K562 (cell line): ENCODE measurements at regions not wholly inside any gene's neighbourhood (a gene's known extent, or its start where the extent isn't known, plus 50 kb on each side); places are given as distances from the start of the nearest gene placed in this dataset.

Experiments used
- ATAC-seq: fragments of 200-7000 bp; cut with Tn5 transposase; 3 replicates; pipeline ENCODE4 v1.9.1; 2020; ENCODE audit warnings: moderate library complexity
- BruUV-seq: library from RNA; stranded (reverse); fragments of 400-500 nt; replicated peaks from 2 replicates; lab custom pipeline; 2021; lab: Mats Ljungman, UMichigan
- CTCF ChIA-PET: fragments of 300-600 bp; formaldehyde crosslinking; extraction: SDS; loops from one replicate; lab custom pipeline; 2021; ENCODE audit warnings: low intra/inter-chr PET ratio; lab: Yijun Ruan, JAX
- POLR2A ChIA-PET: fragments of 300-600, 350-650 bp; sonication (Branson Sonifier 250); formaldehyde crosslinking; extraction: SDS; loops from one replicate; lab custom pipeline; 2021; ENCODE audit warnings: antibody characterized with exemption, inconsistent platforms; lab: Yijun Ruan, JAX
- DNase-seq, 4 experiments: peaks; one replicate each; pipeline versions ENCODE4 v3.0.0 to v3.0.0-alpha.2; 2011 to 2018; ENCODE audit warnings: low spot score in 3 of 4, mixed read lengths in 3 of 4; ENCODE audit errors: extremely low read depth in 1 of 4
- FAIRE-seq: peaks from 2 replicates; lab custom pipeline; 2011; peaks lifted over from hg19 to GRCh38; lab: Jason Lieb, UNC
- H2AFZ ChIP-seq: 2 replicates; pipeline ENCODE4 v1.6.0; 2011; ENCODE audit warnings: low read depth, low read length, control low read depth, inconsistent platforms
- H3K27ac ChIP-seq: fragments of 200-600 bp; 3 replicates; pipeline ENCODE4 v1.8.0; 2011; ENCODE audit warnings: low read depth, mild to moderate bottlenecking, control low read depth, inconsistent platforms, low read length, moderate library complexity, mixed read lengths; ENCODE audit errors: extremely low read depth
- H3K27me3 ChIP-seq, 2 experiments: fragments of 300-600 bp in 1 of 2; 2 replicates in 1 of 2; 3 replicates in 1 of 2; pipeline versions ENCODE4 v1.6.0 to v1.8.0; 2011; ENCODE audit warnings: inconsistent platforms in 2 of 2, low read length in 2 of 2, mild to moderate bottlenecking in 1 of 2, mixed read lengths in 1 of 2, moderate library complexity in 1 of 2; ENCODE audit not compliant: control insufficient read depth in 2 of 2, insufficient read depth in 2 of 2
- H3K36me3 ChIP-seq: fragments of 300-600 bp; 3 replicates; pipeline ENCODE4 v1.8.0; 2011; ENCODE audit warnings: mild to moderate bottlenecking, low read length, inconsistent platforms; ENCODE audit not compliant: control insufficient read depth, insufficient read depth
- H3K4me1 ChIP-seq, 2 experiments: fragments of 200-600 bp in 1 of 2; replicated peaks in 1 of 2; 2 replicates in 1 of 2; 3 replicates in 1 of 2; pipeline versions ENCODE4 v1.5.1 to v1.8.0; 2011; ENCODE audit warnings: inconsistent platforms in 2 of 2, low read length in 2 of 2, mild to moderate bottlenecking in 1 of 2, mixed read lengths in 1 of 2, moderate library complexity in 1 of 2; ENCODE audit not compliant: control insufficient read depth in 2 of 2, insufficient read depth in 2 of 2
- H3K4me2 ChIP-seq: 2 replicates; pipeline ENCODE4 v1.6.1; 2011; ENCODE audit warnings: low read length, control low read depth, inconsistent platforms, mixed read lengths; ENCODE audit not compliant: insufficient read depth
- H3K4me3 ChIP-seq: fragments of 200-600 bp; sonication (generic), shearing (Covaris generic); 2 replicates; pipeline ENCODE4 v1.5.1; 2016; ENCODE audit warnings: control low read depth, inconsistent platforms
- H3K79me2 ChIP-seq: fragments of 200-600 bp; 3 replicates; pipeline ENCODE4 v1.8.0; 2011; ENCODE audit warnings: low read length, inconsistent platforms; ENCODE audit not compliant: control insufficient read depth, insufficient read depth
- H3K9ac ChIP-seq, 2 experiments: 2 replicates each; pipeline versions ENCODE4 v1.6.0 to v1.6.1; 2011; ENCODE audit warnings: low read depth in 2 of 2, low read length in 2 of 2, control low read depth in 1 of 2, inconsistent platforms in 1 of 2, mild to moderate bottlenecking in 1 of 2, mixed read lengths in 1 of 2; ENCODE audit not compliant: insufficient read depth in 1 of 2
- H3K9me1 ChIP-seq: one replicate; pipeline ENCODE4 v1.6.0; 2011; ENCODE audit warnings: inconsistent platforms, mild to moderate bottlenecking, low read length, moderate library complexity; ENCODE audit not compliant: control insufficient read depth, insufficient read depth
- H3K9me3 ChIP-seq: replicated peaks from 2 replicates; pipeline ENCODE4 v1.5.1; 2011; ENCODE audit warnings: low read depth, low read length, inconsistent platforms; ENCODE audit not compliant: control insufficient read depth, insufficient read depth
- H4K20me1 ChIP-seq: replicated peaks from 2 replicates; pipeline ENCODE4 v1.6.1; 2011; ENCODE audit warnings: low read length, inconsistent platforms, mixed read lengths; ENCODE audit not compliant: control insufficient read depth, insufficient read depth
- HEY1 ChIP-seq: fragments of 250-450 bp; sonication (Bioruptor Pico); IDR thresholded peaks from 2 replicates; pipeline ENCODE4 v1.5.0; 2020; ENCODE audit warnings: mild to moderate bottlenecking, moderate library complexity, borderline replicate concordance
- NCOR1 ChIP-seq: fragments of 450-650 bp; IDR thresholded peaks from 2 replicates; pipeline ENCODE4 v1.6.1; 2016; ENCODE audit warnings: mild to moderate bottlenecking, moderate library complexity
- SNIP1 ChIP-seq: fragments of 450-650 bp; IDR thresholded peaks from 2 replicates; pipeline ENCODE4 v1.7.1; 2017; ENCODE audit warnings: low read depth, mild to moderate bottlenecking
- STAG1 ChIP-seq: sonication (generic); formaldehyde crosslinking; IDR thresholded peaks from 2 replicates; pipeline ENCODE4 v1.5.0; 2020; ENCODE audit warnings: missing genetic modification reagents, borderline replicate concordance
- TEAD4 ChIP-seq, 2 experiments: sonication (generic) in 1 of 2; formaldehyde crosslinking in 1 of 2; IDR thresholded peaks; 2 replicates each; pipeline versions ENCODE4 v1.6.1 to v1.8.0; 2012 to 2022; ENCODE audit warnings: borderline replicate concordance in 1 of 2, inconsistent platforms in 1 of 2, low read length in 1 of 2, mild to moderate bottlenecking in 1 of 2, missing genetic modification reagents in 1 of 2
- TRIM28 ChIP-seq: fragments of 450-650 bp; IDR thresholded peaks from 2 replicates; pipeline ENCODE4 v1.6.1; 2017
- TSC22D4 ChIP-seq: fragments of 450-650 bp; IDR thresholded peaks from 2 replicates; pipeline ENCODE4 v1.6.1; 2016; ENCODE audit warnings: missing genetic modification characterization, missing biosample characterization, control low read depth
- ZKSCAN3 ChIP-seq: fragments of 250-450 bp; sonication (Bioruptor Pico); IDR thresholded peaks from 2 replicates; pipeline ENCODE4 v1.4.0; 2020
- ZNF830 ChIP-seq: fragments of 250-450 bp; sonication (Bioruptor Pico); IDR thresholded peaks from 2 replicates; pipeline ENCODE4 v1.5.0; 2021; ENCODE audit warnings: mild to moderate bottlenecking
- WGBS: fragments of 100-300 bp; shearing (Covaris generic); methylation state at CpG from one replicate; pipeline ENCODE4 v1.1.6; 2016; ENCODE audit warnings: low coverage, mixed read lengths; ENCODE audit not compliant: insufficient coverage; ENCODE audit errors: missing lambda C conversion rate; 5-methylcytosine and 5-hydroxymethylcytosine counted together
- in situ Hi-C: fragments of 300-500 bp; cut with MboI; formaldehyde crosslinking; loops from 4 replicates; pipeline ENCODE4 v1.15.0; 2018; ENCODE audit warnings: inconsistent platforms, mixed read lengths
- intact Hi-C: fragments of 100-400 bp; cut with micrococcal nuclease; formaldehyde crosslinking; loops from 2 replicates; pipeline ENCODE4 v1.14.2; 2022
- TF ChIP-seq, protein P1 (sequence below): IDR thresholded peaks from 2 replicates; pipeline ENCODE4 v1.6.1; 2011; ENCODE audit warnings: borderline replicate concordance, low read depth, mild to moderate bottlenecking, moderate library complexity, low read length; ENCODE audit not compliant: insufficient read depth, poor library complexity, severe bottlenecking
- TF ChIP-seq, protein P2 (sequence below): conservative IDR thresholded peaks from 2 replicates; pipeline ENCODE4 v1.6.1; 2011; ENCODE audit warnings: low read depth, mild to moderate bottlenecking, low read length; ENCODE audit not compliant: control insufficient read depth

DNA sequence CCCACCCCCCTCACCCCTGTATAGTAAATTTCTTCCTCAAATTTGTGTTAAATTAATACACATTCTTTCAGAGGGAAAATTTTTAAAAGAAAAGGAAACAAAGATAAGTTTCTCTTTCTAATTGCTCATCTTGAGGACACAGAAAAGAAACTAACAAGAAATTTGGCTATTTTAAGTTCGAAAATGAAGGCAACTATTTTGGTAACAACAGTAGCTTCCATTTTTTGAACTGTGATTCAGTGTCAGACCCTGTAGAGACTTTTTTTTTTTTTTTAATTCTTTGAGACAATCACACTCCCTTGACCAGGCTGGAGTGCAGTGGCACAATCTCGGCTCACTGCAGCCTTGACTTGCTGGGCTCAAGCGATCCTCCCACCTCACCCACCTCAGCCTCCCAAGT, 194.9 kb downstream of the SS18 start:
- BruUV-seq: no TSS peak
- in situ Hi-C loops (no loop called here), intact Hi-C loops (loop anchor here (5.0 to 10.0 kb wide), 4 partner anchors 61 to 1351 kb away; no protein-coding TSS in a partner anchor)
- no peaks in the 10 kb centered on the region for H3K9me1 ChIP-seq
- FAIRE-seq: no peak
- no peak overlapping the region for H3K4me3 ChIP-seq
- DNase-seq: no peak
- H4K20me1 ChIP-seq: no peaks in the 10 kb centered on the region
- 0% methylated on average over 3 of the region's 3 CpGs for WGBS
- no peaks in the 10 kb centered on the region for H3K4me1 ChIP-seq
- no peaks in the 10 kb centered on the region for H3K9me3 ChIP-seq
- no peaks in the 10 kb centered on the region for H3K36me3 ChIP-seq
- TF ChIP-seq ZKSCAN3 (CRISPR knock-in tag) (no peak), TSC22D4 (no peak), HEY1 (CRISPR knock-in tag) (no peak), SNIP1 (no peak), TRIM28 (no peak), ZNF830 (CRISPR knock-in tag) (no peak), STAG1 (CRISPR knock-in tag) (no peak), NCOR1 (no peak), TEAD4 (IDR thresholded peaks at IDR 0.05; ENCODE audit: low read length) (no peak), TEAD4 (CRISPR knock-in tag; IDR thresholded peaks at IDR 0.05; ENCODE audit: borderline replicate concordance) (no peak)
- TF ChIP-seq, protein P1, sequence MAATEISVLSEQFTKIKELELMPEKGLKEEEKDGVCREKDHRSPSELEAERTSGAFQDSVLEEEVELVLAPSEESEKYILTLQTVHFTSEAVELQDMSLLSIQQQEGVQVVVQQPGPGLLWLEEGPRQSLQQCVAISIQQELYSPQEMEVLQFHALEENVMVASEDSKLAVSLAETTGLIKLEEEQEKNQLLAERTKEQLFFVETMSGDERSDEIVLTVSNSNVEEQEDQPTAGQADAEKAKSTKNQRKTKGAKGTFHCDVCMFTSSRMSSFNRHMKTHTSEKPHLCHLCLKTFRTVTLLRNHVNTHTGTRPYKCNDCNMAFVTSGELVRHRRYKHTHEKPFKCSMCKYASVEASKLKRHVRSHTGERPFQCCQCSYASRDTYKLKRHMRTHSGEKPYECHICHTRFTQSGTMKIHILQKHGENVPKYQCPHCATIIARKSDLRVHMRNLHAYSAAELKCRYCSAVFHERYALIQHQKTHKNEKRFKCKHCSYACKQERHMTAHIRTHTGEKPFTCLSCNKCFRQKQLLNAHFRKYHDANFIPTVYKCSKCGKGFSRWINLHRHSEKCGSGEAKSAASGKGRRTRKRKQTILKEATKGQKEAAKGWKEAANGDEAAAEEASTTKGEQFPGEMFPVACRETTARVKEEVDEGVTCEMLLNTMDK: no peak
- TF ChIP-seq, protein P2, sequence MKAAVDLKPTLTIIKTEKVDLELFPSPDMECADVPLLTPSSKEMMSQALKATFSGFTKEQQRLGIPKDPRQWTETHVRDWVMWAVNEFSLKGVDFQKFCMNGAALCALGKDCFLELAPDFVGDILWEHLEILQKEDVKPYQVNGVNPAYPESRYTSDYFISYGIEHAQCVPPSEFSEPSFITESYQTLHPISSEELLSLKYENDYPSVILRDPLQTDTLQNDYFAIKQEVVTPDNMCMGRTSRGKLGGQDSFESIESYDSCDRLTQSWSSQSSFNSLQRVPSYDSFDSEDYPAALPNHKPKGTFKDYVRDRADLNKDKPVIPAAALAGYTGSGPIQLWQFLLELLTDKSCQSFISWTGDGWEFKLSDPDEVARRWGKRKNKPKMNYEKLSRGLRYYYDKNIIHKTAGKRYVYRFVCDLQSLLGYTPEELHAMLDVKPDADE: no peak
- no peaks in the 10 kb centered on the region for H3K79me2 ChIP-seq
- H3K27me3 ChIP-seq: no peaks in the 10 kb centered on the region
- ChIA-PET POLR2A (no interaction called here), CTCF (interaction anchor here (0.6 to 0.7 kb wide), 2 partner anchors 657 to 1003 kb away, joined by 3 to 4 read pairs; no protein-coding TSS in a partner anchor)
- no peak overlapping the region for H3K9ac ChIP-seq
- H2AFZ ChIP-seq: no peak overlapping the region
- no peak for ATAC-seq
- no peak overlapping the region for H3K27ac ChIP-seq
- H3K4me2 ChIP-seq: no peak overlapping the region
